A549 (cell line): ENCODE measurements at regions not wholly inside any gene's neighbourhood (a gene's known extent, or its start where the extent isn't known, plus 50 kb on each side); places are given as distances from the start of the nearest gene placed in this dataset.

ENCODE experiments used
- EHMT2 ChIP-seq: fragments of 200-600 bp; sonication (generic); IDR thresholded peaks from 2 replicates; pipeline ENCODE4 v1.6.1; 2016; ENCODE audit warnings: antibody characterized with exemption, low read depth, mild to moderate bottlenecking, moderate library complexity
- EP300 ChIP-seq, 2 experiments: fragments of >200 bp; sonication (Bioruptor Twin); formaldehyde crosslinking; IDR thresholded peaks; 2 replicates in 1 of 2; 3 replicates in 1 of 2; pipeline ENCODE4 v1.6.1; 2016 to 2017
- MYC ChIP-seq: IDR thresholded peaks from 2 replicates; pipeline ENCODE4 v1.6.1; 2012; ENCODE audit warnings: mild to moderate bottlenecking, inconsistent platforms, low read length, improper control_type of control experiment, borderline replicate concordance
- POLR2A ChIP-seq: IDR thresholded peaks from 2 replicates; pipeline ENCODE4 v1.6.1; 2012; ENCODE audit warnings: mild to moderate bottlenecking, low read length
- SMC3 ChIP-seq: fragments of >200 bp; sonication (Bioruptor Twin); formaldehyde crosslinking; IDR thresholded peaks from 3 replicates; pipeline ENCODE4 v1.6.1; 2018; ENCODE audit warnings: inconsistent platforms
- TF ChIP-seq, protein P1 (sequence below): fragments of >200 bp; sonication (Bioruptor Twin); formaldehyde crosslinking; IDR thresholded peaks from 3 replicates; pipeline ENCODE4 v1.5.1; 2016

DNA sequence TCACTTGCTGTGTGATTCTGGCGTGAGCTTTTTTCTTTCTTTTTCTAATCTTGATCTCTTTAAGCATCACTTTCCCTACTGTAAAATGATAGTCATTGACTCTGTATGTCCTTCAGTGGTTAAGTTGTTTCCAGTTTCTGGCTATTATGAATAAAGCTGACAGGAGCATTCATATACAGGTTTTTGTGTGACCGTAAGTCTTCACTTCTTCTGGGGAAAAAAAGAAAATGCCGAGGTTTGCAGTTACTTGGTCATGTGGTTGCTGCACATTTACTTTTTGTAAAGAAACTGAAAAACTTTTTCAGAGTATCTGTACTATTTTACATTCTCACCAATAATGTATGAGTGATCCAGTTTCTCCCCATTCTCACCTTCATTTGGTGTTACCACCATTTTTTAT lies 247.4 kb upstream of the RBMS3 start:
- TF ChIP-seq, protein P1, sequence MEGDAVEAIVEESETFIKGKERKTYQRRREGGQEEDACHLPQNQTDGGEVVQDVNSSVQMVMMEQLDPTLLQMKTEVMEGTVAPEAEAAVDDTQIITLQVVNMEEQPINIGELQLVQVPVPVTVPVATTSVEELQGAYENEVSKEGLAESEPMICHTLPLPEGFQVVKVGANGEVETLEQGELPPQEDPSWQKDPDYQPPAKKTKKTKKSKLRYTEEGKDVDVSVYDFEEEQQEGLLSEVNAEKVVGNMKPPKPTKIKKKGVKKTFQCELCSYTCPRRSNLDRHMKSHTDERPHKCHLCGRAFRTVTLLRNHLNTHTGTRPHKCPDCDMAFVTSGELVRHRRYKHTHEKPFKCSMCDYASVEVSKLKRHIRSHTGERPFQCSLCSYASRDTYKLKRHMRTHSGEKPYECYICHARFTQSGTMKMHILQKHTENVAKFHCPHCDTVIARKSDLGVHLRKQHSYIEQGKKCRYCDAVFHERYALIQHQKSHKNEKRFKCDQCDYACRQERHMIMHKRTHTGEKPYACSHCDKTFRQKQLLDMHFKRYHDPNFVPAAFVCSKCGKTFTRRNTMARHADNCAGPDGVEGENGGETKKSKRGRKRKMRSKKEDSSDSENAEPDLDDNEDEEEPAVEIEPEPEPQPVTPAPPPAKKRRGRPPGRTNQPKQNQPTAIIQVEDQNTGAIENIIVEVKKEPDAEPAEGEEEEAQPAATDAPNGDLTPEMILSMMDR: no peak
- TF ChIP-seq MYC (no peak), POLR2A (no peak), SMC3 (no peak), EHMT2 (no peak), EP300 (IDR thresholded peaks at IDR 0.05) (no peak)
